ENCODE measurements at regions not wholly inside any gene's neighbourhood (a gene's known extent, or its start where the extent isn't known, plus 50 kb on each side); places are given as distances from the start of the nearest gene placed in this dataset.
A peak's percentile ranks its signal among the peaks of the same experiment; 100 is the strongest.

GRCh38 chr3:87901141-87901540 is 157.7 kb downstream of the CGGBP1 start:
- Mint-ChIP-seq H3K27me3 (ENCODE audit: unreplicated experiment) (peaks cover 5% of the 10 kb centered on the region), H3K4me3 (ENCODE audit: unreplicated experiment) (no peak overlapping the region), H3K27ac (ENCODE audit: unreplicated experiment) (no peak overlapping the region), H3K36me3 (ENCODE audit: unreplicated experiment) (no peaks in the 10 kb centered on the region), H3K4me1 (ENCODE audit: unreplicated experiment) (no peaks in the 10 kb centered on the region), H3K9me3 (ENCODE audit: unreplicated experiment) (no peaks in the 10 kb centered on the region)
- no peak for DNase-seq (ENCODE audit: extremely low spot score, unreplicated experiment)
- TF ChIP-seq CTCF (IDR thresholded peaks at IDR 0.05), result no peak

- Mint-ChIP-seq H3K4me3 (ENCODE audit: unreplicated experiment) (no peak overlapping the region), H3K36me3 (ENCODE audit: unreplicated experiment) (no peaks in the 10 kb centered on the region), H3K4me1 (ENCODE audit: unreplicated experiment) (no peaks in the 10 kb centered on the region), H3K27ac (ENCODE audit: unreplicated experiment) (no peak overlapping the region), H3K9me3 (ENCODE audit: unreplicated experiment) (no peaks in the 10 kb centered on the region), H3K27me3 (ENCODE audit: unreplicated experiment) (peaks cover 5% of the 10 kb centered on the region)
- peak; percentile 45 for TF ChIP-seq CTCF (IDR thresholded peaks at IDR 0.05)
- no peak for DNase-seq (ENCODE audit: extremely low spot score, unreplicated experiment)
Observed at GRCh38 chr3:87900061-87900460, 158.7 kb downstream of the CGGBP1 start.

GRCh38 chr3:87898971-87899370 is 159.8 kb downstream of the CGGBP1 start:
- H3K9me3 Mint-ChIP-seq (ENCODE audit: unreplicated experiment), result no peaks in the 10 kb centered on the region
- H3K4me3 Mint-ChIP-seq (ENCODE audit: unreplicated experiment), result no peak overlapping the region
- H3K27me3 Mint-ChIP-seq (ENCODE audit: unreplicated experiment), result peaks cover 5% of the 10 kb centered on the region
- H3K36me3 Mint-ChIP-seq (ENCODE audit: unreplicated experiment), result no peaks in the 10 kb centered on the region
- DNase-seq (ENCODE audit: extremely low spot score, unreplicated experiment), result no peak
- no peak overlapping the region for H3K27ac Mint-ChIP-seq (ENCODE audit: unreplicated experiment)
- no peaks in the 10 kb centered on the region for H3K4me1 Mint-ChIP-seq (ENCODE audit: unreplicated experiment)
- no peak for TF ChIP-seq CTCF (IDR thresholded peaks at IDR 0.05)

GRCh38 chr3:87895983-87896382 is 162.8 kb downstream of the CGGBP1 start:
- Mint-ChIP-seq H3K4me1 (ENCODE audit: unreplicated experiment) (no peaks in the 10 kb centered on the region), H3K27me3 (ENCODE audit: unreplicated experiment) (peaks cover 9% of the 10 kb centered on the region), H3K9me3 (ENCODE audit: unreplicated experiment) (no peaks in the 10 kb centered on the region), H3K27ac (ENCODE audit: unreplicated experiment) (no peak overlapping the region), H3K4me3 (ENCODE audit: unreplicated experiment) (no peak overlapping the region), H3K36me3 (ENCODE audit: unreplicated experiment) (no peaks in the 10 kb centered on the region)
- DNase-seq (ENCODE audit: extremely low spot score, unreplicated experiment), result no peak
- no peak for TF ChIP-seq CTCF (IDR thresholded peaks at IDR 0.05)

GRCh38 chr3:87873136-87873535 is 185.7 kb downstream of the CGGBP1 start:
- Mint-ChIP-seq H3K36me3 (ENCODE audit: unreplicated experiment) (no peaks in the 10 kb centered on the region), H3K27ac (ENCODE audit: unreplicated experiment) (no peak overlapping the region), H3K27me3 (ENCODE audit: unreplicated experiment) (no peaks in the 10 kb centered on the region), H3K9me3 (ENCODE audit: unreplicated experiment) (peaks cover 27% of the 10 kb centered on the region), H3K4me3 (ENCODE audit: unreplicated experiment) (no peak overlapping the region), H3K4me1 (ENCODE audit: unreplicated experiment) (no peaks in the 10 kb centered on the region)
- no peak for TF ChIP-seq CTCF (IDR thresholded peaks at IDR 0.05)
- DNase-seq (ENCODE audit: extremely low spot score, unreplicated experiment), result no peak

Data from osteocyte (in vitro differentiated cells).